IMR-90 (cell line): ENCODE measurements at regions not wholly inside any gene's neighbourhood (a gene's known extent, or its start where the extent isn't known, plus 50 kb on each side); places are given as distances from the start of the nearest gene placed in this dataset.

Experiments
- ATAC-seq: fragments of 200-7000 bp; cut with Tn5 transposase; 2 replicates; pipeline ENCODE4 v1.9.1; 2020; ENCODE audit warnings: low read depth, mild to moderate bottlenecking, moderate library complexity
- BruUV-seq: library from RNA; stranded (reverse); fragments of 400-500 nt; replicated peaks from 2 replicates; lab custom pipeline; 2021; lab: Mats Ljungman, UMichigan
- CTCF ChIA-PET: fragments of 300-600 bp; formaldehyde crosslinking; extraction: SDS; loops from one replicate; lab custom pipeline; 2021; ENCODE audit warnings: antibody characterized with exemption; lab: Yijun Ruan, JAX
- POLR2A ChIA-PET: fragments of 300-600 bp; sonication (Branson Sonifier 250); formaldehyde crosslinking; loops from one replicate; lab custom pipeline; 2022; ENCODE audit warnings: antibody characterized with exemption; ENCODE audit not compliant: unreplicated experiment; lab: Charles Lee
- DNase-seq: peaks from one replicate; pipeline ENCODE4 v3.0.0; 2013
- H2AFZ ChIP-seq: replicated peaks from 2 replicates; pipeline ENCODE3; 2013; ENCODE audit warnings: low read length, mild to moderate bottlenecking; ENCODE audit not compliant: poor library complexity
- H2AK5ac ChIP-seq: 2 replicates; pipeline ENCODE4 v1.6.1; 2013; ENCODE audit warnings: low read depth, low read length, inconsistent platforms
- H2AK9ac ChIP-seq: replicated peaks from 2 replicates; pipeline ENCODE3; 2013; ENCODE audit warnings: mild to moderate bottlenecking, low read depth, low read length, moderate library complexity; ENCODE audit not compliant: poor library complexity
- H2BK120ac ChIP-seq: 2 replicates; pipeline ENCODE4 v1.6.1; 2013; ENCODE audit warnings: low read depth, low read length, inconsistent platforms
- H2BK15ac ChIP-seq: 3 replicates; pipeline ENCODE4 v1.6.1; 2013; ENCODE audit warnings: low read depth, low read length, inconsistent platforms
- H2BK20ac ChIP-seq: 2 replicates; pipeline ENCODE4 v1.6.1; 2013; ENCODE audit warnings: low read depth, mild to moderate bottlenecking, inconsistent platforms, low read length, moderate library complexity
- H2BK5ac ChIP-seq: 2 replicates; pipeline ENCODE4 v1.6.1; 2013; ENCODE audit warnings: mild to moderate bottlenecking, low read depth, low read length, inconsistent platforms; ENCODE audit not compliant: poor library complexity, severe bottlenecking
- H3K14ac ChIP-seq: replicated peaks from 2 replicates; pipeline ENCODE4 v1.6.1; 2013; ENCODE audit warnings: low read depth, low read length, inconsistent platforms
- H3K18ac ChIP-seq: 2 replicates; pipeline ENCODE4 v1.6.1; 2013; ENCODE audit warnings: low read depth, low read length, control low read depth
- H3K23ac ChIP-seq: 2 replicates; pipeline ENCODE4 v1.6.1; 2013; ENCODE audit warnings: low read depth, low read length, inconsistent platforms
- H3K27ac ChIP-seq: 2 replicates; pipeline ENCODE4 v1.5.1; 2013; ENCODE audit warnings: mild to moderate bottlenecking, control low read depth, low read length; ENCODE audit not compliant: insufficient read depth
- H3K27me3 ChIP-seq: 2 replicates; pipeline ENCODE4 v1.6.1; 2013; ENCODE audit warnings: low read length; ENCODE audit not compliant: control insufficient read depth, insufficient read depth
- H3K36me3 ChIP-seq: 2 replicates; pipeline ENCODE4 v1.6.1; 2013; ENCODE audit warnings: low read length, mixed read lengths; ENCODE audit not compliant: control insufficient read depth, insufficient read depth
- H3K4ac ChIP-seq: 2 replicates; pipeline ENCODE4 v1.6.1; 2013; ENCODE audit warnings: low read depth, low read length, inconsistent platforms
- H3K4me1 ChIP-seq: 2 replicates; pipeline ENCODE4 v1.6.1; 2013; ENCODE audit warnings: low read length, mixed read lengths; ENCODE audit not compliant: control insufficient read depth, insufficient read depth
- H3K4me2 ChIP-seq: 2 replicates; pipeline ENCODE4 v1.6.1; 2013; ENCODE audit warnings: low read depth, mild to moderate bottlenecking, control low read depth, low read length, moderate library complexity
- H3K4me3 ChIP-seq: 2 replicates; pipeline ENCODE4 v1.5.1; 2013; ENCODE audit warnings: low read depth, mild to moderate bottlenecking, control low read depth, low read length, moderate library complexity; ENCODE audit not compliant: insufficient read depth
- H3K56ac ChIP-seq: 2 replicates; pipeline ENCODE4 v1.6.1; 2013; ENCODE audit warnings: low read length, inconsistent platforms; ENCODE audit not compliant: insufficient read depth; ENCODE audit errors: extremely low read depth
- H3K79me1 ChIP-seq, 2 experiments: 2 replicates each; pipeline ENCODE4 v1.6.1; 2013; ENCODE audit warnings: low read length in 2 of 2, inconsistent platforms in 1 of 2, low read depth in 1 of 2
- H3K9ac ChIP-seq: 2 replicates; pipeline ENCODE4 v1.6.1; 2013; ENCODE audit warnings: low read depth, low read length, control low read depth
- H3K9me1 ChIP-seq: 2 replicates; pipeline ENCODE4 v1.6.1; 2013; ENCODE audit warnings: low read length, inconsistent platforms; ENCODE audit not compliant: insufficient read depth
- H3K9me3 ChIP-seq: 2 replicates; pipeline ENCODE4 v1.6.1; 2013; ENCODE audit warnings: low read length; ENCODE audit not compliant: control insufficient read depth, insufficient read depth
- H4K20me1 ChIP-seq: 2 replicates; pipeline ENCODE4 v1.6.1; 2013; ENCODE audit warnings: low read length, inconsistent platforms; ENCODE audit not compliant: insufficient read depth
- H4K5ac ChIP-seq: 2 replicates; pipeline ENCODE4 v1.6.1; 2013; ENCODE audit warnings: mild to moderate bottlenecking, low read depth, low read length, control low read depth
- H4K8ac ChIP-seq, 2 experiments: 2 replicates each; pipeline ENCODE4 v1.6.1; 2013; ENCODE audit warnings: low read depth in 2 of 2, low read length in 2 of 2, control low read depth in 1 of 2, inconsistent platforms in 1 of 2
- H4K91ac ChIP-seq: 2 replicates; pipeline ENCODE4 v1.6.1; 2013; ENCODE audit warnings: low read depth, low read length, inconsistent platforms; ENCODE audit not compliant: insufficient read depth
- FOS ChIP-seq: fragments of 150-350 bp; IDR thresholded peaks from 2 replicates; pipeline ENCODE4 v1.6.1; 2016; ENCODE audit warnings: low read depth, low read length
- MAFK ChIP-seq: IDR thresholded peaks from 2 replicates; pipeline ENCODE4 v1.6.1; 2012; ENCODE audit warnings: low read depth, low read length, improper control_type of control experiment
- MAZ ChIP-seq: IDR thresholded peaks from 2 replicates; pipeline ENCODE4 v1.6.1; 2012; ENCODE audit warnings: low read depth, mild to moderate bottlenecking, low read length, improper control_type of control experiment, moderate library complexity, borderline replicate concordance
- WGBS, 2 experiments: methylation state at CpG; one replicate each; pipeline versions ENCODE4 v1.1.5 to v1.1.7; 2013; ENCODE audit warnings: missing lambda C conversion rate in 2 of 2; ENCODE audit not compliant: insufficient read length in 1 of 2; ENCODE audit errors: extremely low coverage in 2 of 2; 5-methylcytosine and 5-hydroxymethylcytosine counted together
- dilution Hi-C: fragments of 300-500 bp; cut with HindIII; formaldehyde crosslinking; loops from one replicate; pipeline ENCODE4 v1.14.3; 2018; ENCODE audit warnings: low sequenced_read_pairs; ENCODE audit not compliant: unreplicated experiment
- in situ Hi-C: fragments of 300-500 bp; cut with MboI; formaldehyde crosslinking; loops from 3 replicates; pipeline ENCODE4 v1.14.3; 2019; ENCODE audit warnings: low sequenced_read_pairs, inconsistent platforms, mixed read lengths
- intact Hi-C: fragments of 100-400 bp; cut with micrococcal nuclease; formaldehyde crosslinking; loops from 2 replicates; pipeline ENCODE4 v1.10.0; 2022

DNA sequence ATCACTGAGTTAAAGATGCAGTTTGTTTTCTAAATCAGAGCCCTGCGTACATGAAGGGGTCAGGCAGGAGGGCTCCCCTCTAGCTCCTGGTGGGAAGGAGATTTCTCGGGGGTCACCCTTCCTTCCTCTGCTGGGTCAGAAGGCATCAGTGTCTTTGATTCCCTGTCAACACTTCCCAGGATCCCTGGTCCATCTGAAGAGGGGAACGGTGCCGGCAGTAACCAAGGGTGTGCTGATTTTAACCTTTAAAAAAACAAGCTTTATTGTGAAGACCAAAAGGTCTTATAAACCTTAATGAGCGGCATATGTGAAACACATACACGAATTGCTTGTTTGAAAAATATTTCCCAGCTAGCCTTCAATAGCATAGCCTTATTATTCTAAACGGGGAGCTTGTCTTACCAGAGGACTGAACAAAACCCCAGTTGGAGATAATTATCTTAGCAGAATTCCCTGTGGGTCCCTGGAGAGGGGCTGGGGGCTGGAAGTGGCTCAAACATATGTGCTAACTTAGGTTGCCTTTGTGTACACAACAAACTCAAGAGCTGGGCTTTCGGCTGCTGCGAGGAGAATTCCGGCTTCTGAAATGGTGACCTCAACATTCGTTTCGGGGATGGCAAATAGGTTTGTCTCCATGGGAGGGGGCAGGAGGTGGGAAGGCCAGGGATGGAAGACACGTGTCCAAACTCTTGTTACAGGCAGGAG, 114.9 kb upstream of the MYCN start:
- Histone ChIP-seq H3K27ac (no peak overlapping the region), H2AK9ac (no peak overlapping the region), H3K18ac (no peak overlapping the region), H3K27me3 (no peaks in the 10 kb centered on the region), H3K4me1 (no peaks in the 10 kb centered on the region), H2AK5ac (no peak overlapping the region), H4K8ac (no peak overlapping the region), H2BK15ac (no peak overlapping the region), H4K5ac (no peak overlapping the region), H3K4me3 (no peak overlapping the region), H3K14ac (no peak overlapping the region), H4K20me1 (no peaks in the 10 kb centered on the region), H3K4ac (no peak overlapping the region), H3K36me3 (no peaks in the 10 kb centered on the region), H2AFZ (no peak overlapping the region), H3K79me1 (no peaks in the 10 kb centered on the region), H2BK120ac (no peak overlapping the region), H3K23ac (no peak overlapping the region), H3K9ac (no peak overlapping the region), H3K56ac (no peak overlapping the region), H4K91ac (no peak overlapping the region), H3K9me3 (peaks cover 38% of the 10 kb centered on the region), H2BK5ac (no peak overlapping the region), H2BK20ac (no peak overlapping the region), H3K4me2 (no peak overlapping the region), H3K9me1 (no peaks in the 10 kb centered on the region)
- no peak for ATAC-seq
- DNase-seq, result no peak
- no peak for TF ChIP-seq MAFK
- TF ChIP-seq MAZ, result no peak
- no peak for TF ChIP-seq FOS
- no TSS peak for BruUV-seq
- WGBS, 2 experiments, result 7% methylated on average over 2 of the region's 13 CpGs; no CpG with 5 or more reads in 1 of the 2 experiments
- ChIA-PET POLR2A (no interaction called here), CTCF (no interaction called here)
- in situ Hi-C loops (no loop called here), intact Hi-C loops (no loop called here), dilution Hi-C loops (no loop called here)
